HepG2 (cell line): ENCODE measurements at regions not wholly inside any gene's neighbourhood (a gene's known extent, or its start where the extent isn't known, plus 50 kb on each side); places are given as distances from the start of the nearest gene placed in this dataset.
A peak's percentile ranks its signal among the peaks of the same experiment; 100 is the strongest.

Experiments
- ATAC-seq: fragments of 200-7000 bp; cut with Tn5 transposase; 3 replicates; pipeline ENCODE4 v1.9.1; 2020; ENCODE audit warnings: mild to moderate bottlenecking, moderate library complexity
- BruUV-seq: library from RNA; stranded (reverse); fragments of 400-500 nt; replicated peaks from 2 replicates; lab custom pipeline; 2021; lab: Mats Ljungman, UMichigan
- CTCF ChIA-PET: fragments of 300-600 bp; formaldehyde crosslinking; extraction: SDS; loops from one replicate; lab custom pipeline; 2021; ENCODE audit warnings: low total read pairs, inconsistent platforms, low intra/inter-chr PET ratio; lab: Yijun Ruan, JAX
- POLR2A ChIA-PET: fragments of 350-600 bp; sonication (Branson Sonifier 250); formaldehyde crosslinking; loops from one replicate; lab custom pipeline; 2020; ENCODE audit warnings: antibody characterized with exemption, inconsistent platforms; lab: Yijun Ruan, JAX
- DNase-seq: peaks from one replicate; pipeline ENCODE4 v3.0.0-alpha.2; 2015; ENCODE audit warnings: low spot score
- FAIRE-seq: peaks from 3 replicates; lab custom pipeline; 2011; peaks lifted over from hg19 to GRCh38; lab: Jason Lieb, UNC
- H2AFZ ChIP-seq: one replicate; pipeline ENCODE4 v1.6.1; 2011; ENCODE audit warnings: low read length, inconsistent platforms
- H3K27ac ChIP-seq: fragments of 300-600 bp; 3 replicates; pipeline ENCODE4 v1.8.0; 2011; ENCODE audit warnings: mixed run types, mild to moderate bottlenecking, mixed read lengths, low read length, inconsistent platforms; ENCODE audit not compliant: insufficient read depth; ENCODE audit errors: extremely low read length
- H3K27me3 ChIP-seq, 2 experiments: fragments of 200-600 bp in 1 of 2; 2 replicates in 1 of 2; 3 replicates in 1 of 2; pipeline versions ENCODE4 v1.6.0 to v1.8.0; 2011; ENCODE audit warnings: low read length in 2 of 2, mild to moderate bottlenecking in 2 of 2, moderate library complexity in 2 of 2, inconsistent platforms in 1 of 2; ENCODE audit not compliant: insufficient read depth in 2 of 2, control insufficient read depth in 1 of 2
- H3K36me3 ChIP-seq, 2 experiments: fragments of 200-600 bp in 1 of 2; replicated peaks in 1 of 2; 2 replicates in 1 of 2; 3 replicates in 1 of 2; pipeline versions ENCODE4 v1.5.1 to v1.8.0; 2011; ENCODE audit warnings: low read length in 2 of 2, inconsistent platforms in 1 of 2; ENCODE audit not compliant: insufficient read depth in 2 of 2, control insufficient read depth in 1 of 2
- H3K4me1 ChIP-seq: 2 replicates; pipeline ENCODE4 v1.5.1; 2012; ENCODE audit warnings: low read length, inconsistent platforms; ENCODE audit not compliant: insufficient read depth
- H3K4me2 ChIP-seq: 2 replicates; pipeline ENCODE4 v1.6.0; 2011; ENCODE audit warnings: low read depth, low read length, inconsistent platforms
- H3K4me3 ChIP-seq, 3 experiments: fragments of 200-600 bp in 1 of 3; sonication (generic), shearing (Covaris generic) in 1 of 3; replicated peaks in 1 of 3; 2 replicates each; pipeline ENCODE4 v1.5.1; 2011 to 2016; ENCODE audit warnings: low read length in 3 of 3, inconsistent platforms in 2 of 3, low read depth in 2 of 3, mild to moderate bottlenecking in 2 of 3, control low read depth in 1 of 3, mixed read lengths in 1 of 3; ENCODE audit not compliant: insufficient read depth in 1 of 3
- H3K79me2 ChIP-seq: one replicate; pipeline ENCODE4 v1.6.1; 2011; ENCODE audit warnings: low read length, inconsistent platforms; ENCODE audit not compliant: insufficient read depth
- H3K9ac ChIP-seq: 2 replicates; pipeline ENCODE4 v1.6.0; 2011; ENCODE audit warnings: mild to moderate bottlenecking, low read depth, low read length, inconsistent platforms; ENCODE audit not compliant: insufficient read depth
- H3K9me3 ChIP-seq: 2 replicates; pipeline ENCODE4 v1.5.1; 2012; ENCODE audit warnings: mild to moderate bottlenecking, low read length
- H4K20me1 ChIP-seq: 2 replicates; pipeline ENCODE4 v1.6.0; 2011; ENCODE audit warnings: inconsistent platforms, mild to moderate bottlenecking, low read length, moderate library complexity; ENCODE audit not compliant: insufficient read depth
- PAWR ChIP-seq: sonication (generic); formaldehyde crosslinking; IDR thresholded peaks from 2 replicates; pipeline ENCODE4 v1.4.0; 2020; ENCODE audit warnings: missing genetic modification reagents, mild to moderate bottlenecking, borderline replicate concordance
- SSRP1 ChIP-seq: IDR thresholded peaks from 2 replicates; pipeline ENCODE4 v1.6.1; 2016; ENCODE audit warnings: control low read depth
- STAG1 ChIP-seq: sonication (generic); formaldehyde crosslinking; IDR thresholded peaks from 2 replicates; pipeline ENCODE4 v1.4.0; 2020; ENCODE audit warnings: missing genetic modification reagents
- YY1 ChIP-seq: IDR thresholded peaks from 2 replicates; pipeline ENCODE4 v1.6.1; 2011; ENCODE audit warnings: low read length, low read depth, moderate library complexity, mild to moderate bottlenecking; ENCODE audit not compliant: insufficient read depth, insufficient replicate concordance
- ZC3H4 ChIP-seq: sonication (generic); formaldehyde crosslinking; IDR thresholded peaks from 2 replicates; pipeline ENCODE4 v1.4.0; 2020; ENCODE audit warnings: missing genetic modification reagents, borderline replicate concordance
- ZMYM2 ChIP-seq: sonication (generic); formaldehyde crosslinking; IDR thresholded peaks from 2 replicates; pipeline ENCODE4 v1.8.0; 2022; ENCODE audit warnings: mild to moderate bottlenecking, missing genetic modification reagents
- ZNF597 ChIP-seq: sonication (generic); formaldehyde crosslinking; IDR thresholded peaks from 2 replicates; pipeline ENCODE4 v1.5.0; 2020; ENCODE audit warnings: missing genetic modification reagents
- WGBS: methylation state at CpG from one replicate; pipeline ENCODE4 v1.1.6; 2017; ENCODE audit warnings: low lambda C conversion rate; 5-methylcytosine and 5-hydroxymethylcytosine counted together
- in situ Hi-C: cut with HindIII; loops from 2 replicates; pipeline ENCODE4 v1.10.0; 2017; ENCODE audit warnings: low pct_unique_long_range_greater_than_20kb; ENCODE audit not compliant: extremely low pct_ligation_motif_present
- intact Hi-C: fragments of 100-400 bp; cut with micrococcal nuclease; formaldehyde crosslinking; loops from one replicate; pipeline ENCODE4 v1.10.0; 2022; ENCODE audit not compliant: unreplicated experiment
- TF ChIP-seq, protein P1 (sequence below): sonication (generic); formaldehyde crosslinking; IDR thresholded peaks from 2 replicates; pipeline ENCODE4 v1.4.0; 2020; ENCODE audit warnings: missing genetic modification reagents, mild to moderate bottlenecking, borderline replicate concordance
- TF ChIP-seq, protein P2 (sequence below): sonication (generic); formaldehyde crosslinking; IDR thresholded peaks from 2 replicates; pipeline ENCODE4 v1.4.0; 2020; ENCODE audit warnings: missing genetic modification reagents

GRCh38 chr1:57770772-57771171 lies 346.9 kb upstream of the DAB1 start:
- FAIRE-seq, result no peak
- no peaks in the 10 kb centered on the region for H3K36me3 ChIP-seq
- H3K9ac ChIP-seq, result no peak overlapping the region
- no peak overlapping the region for H3K4me3 ChIP-seq
- 8% methylated on average over 4 of the region's 4 CpGs for WGBS
- H2AFZ ChIP-seq, result no peak overlapping the region
- no peaks in the 10 kb centered on the region for H4K20me1 ChIP-seq
- H3K79me2 ChIP-seq, result no peaks in the 10 kb centered on the region
- in situ Hi-C loops, result no loop called here
- no peak overlapping the region for H3K4me2 ChIP-seq
- H3K4me1 ChIP-seq, result no peaks in the 10 kb centered on the region
- TF ChIP-seq ZMYM2, result no peak
- 0 out of 2 replicates have a peak, but pooled peaks have one; percentile 9 for TF ChIP-seq STAG1 (CRISPR knock-in tag)
- TF ChIP-seq, all 625 proteins: peak for 1
- POLR2A ChIA-PET, result no interaction called here
- no peaks in the 10 kb centered on the region for H3K9me3 ChIP-seq
- BruUV-seq, result no TSS peak
- intact Hi-C loops, result loop anchor here (5.0 kb wide), 1 partner anchor 348 kb away; the partner anchor contains the start of gene DAB1
- CTCF ChIA-PET, result no interaction called here
- peak; percentile 60; the same call in 2 of the 3 replicates for ATAC-seq
- H3K27me3 ChIP-seq, result no peaks in the 10 kb centered on the region; a peak in 1 of 5 replicates
- no peak overlapping the region for H3K27ac ChIP-seq
- DNase-seq, result peak; percentile 3

DNA sequence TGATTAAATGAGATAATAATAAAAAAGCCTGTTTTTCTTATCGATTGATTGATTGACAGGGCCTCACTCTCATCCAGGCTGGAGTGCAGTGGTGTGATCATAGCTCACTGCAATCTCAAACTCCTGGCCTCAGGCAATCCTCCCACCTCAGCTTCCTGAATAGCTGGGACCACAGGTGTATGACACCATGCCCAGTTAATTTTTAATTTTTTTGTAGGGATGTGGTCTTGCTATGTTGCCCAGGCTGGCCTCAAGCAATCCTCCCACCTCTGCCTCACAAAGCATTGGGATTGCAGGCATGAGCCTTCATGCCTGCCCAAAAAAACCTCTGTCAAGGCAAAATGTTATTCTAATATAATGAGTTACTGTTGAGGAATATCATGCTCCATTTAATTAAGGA lies 346.4 kb upstream of the DAB1 start:
- ChIA-PET POLR2A (no interaction called here), CTCF (no interaction called here)
- FAIRE-seq, result no peak
- Histone ChIP-seq H3K9me3 (no peaks in the 10 kb centered on the region), H3K4me1 (no peaks in the 10 kb centered on the region), H3K4me2 (no peak overlapping the region), H3K79me2 (no peaks in the 10 kb centered on the region), H3K9ac (no peak overlapping the region), H3K27ac (no peak overlapping the region), H4K20me1 (no peaks in the 10 kb centered on the region), H3K27me3 (no peaks in the 10 kb centered on the region; a peak in 1 of 5 replicates), H2AFZ (no peak overlapping the region), H3K36me3 (no peaks in the 10 kb centered on the region), H3K4me3 (no peak overlapping the region)
- BruUV-seq, result no TSS peak
- intact Hi-C loops, result loop anchor here (5.0 kb wide), 1 partner anchor 348 kb away; the partner anchor contains the start of gene DAB1
- ATAC-seq, result no peak
- WGBS, result 33% methylated on average over 1 of the region's 1 CpG
- DNase-seq, result no peak
- TF ChIP-seq, protein P1, sequence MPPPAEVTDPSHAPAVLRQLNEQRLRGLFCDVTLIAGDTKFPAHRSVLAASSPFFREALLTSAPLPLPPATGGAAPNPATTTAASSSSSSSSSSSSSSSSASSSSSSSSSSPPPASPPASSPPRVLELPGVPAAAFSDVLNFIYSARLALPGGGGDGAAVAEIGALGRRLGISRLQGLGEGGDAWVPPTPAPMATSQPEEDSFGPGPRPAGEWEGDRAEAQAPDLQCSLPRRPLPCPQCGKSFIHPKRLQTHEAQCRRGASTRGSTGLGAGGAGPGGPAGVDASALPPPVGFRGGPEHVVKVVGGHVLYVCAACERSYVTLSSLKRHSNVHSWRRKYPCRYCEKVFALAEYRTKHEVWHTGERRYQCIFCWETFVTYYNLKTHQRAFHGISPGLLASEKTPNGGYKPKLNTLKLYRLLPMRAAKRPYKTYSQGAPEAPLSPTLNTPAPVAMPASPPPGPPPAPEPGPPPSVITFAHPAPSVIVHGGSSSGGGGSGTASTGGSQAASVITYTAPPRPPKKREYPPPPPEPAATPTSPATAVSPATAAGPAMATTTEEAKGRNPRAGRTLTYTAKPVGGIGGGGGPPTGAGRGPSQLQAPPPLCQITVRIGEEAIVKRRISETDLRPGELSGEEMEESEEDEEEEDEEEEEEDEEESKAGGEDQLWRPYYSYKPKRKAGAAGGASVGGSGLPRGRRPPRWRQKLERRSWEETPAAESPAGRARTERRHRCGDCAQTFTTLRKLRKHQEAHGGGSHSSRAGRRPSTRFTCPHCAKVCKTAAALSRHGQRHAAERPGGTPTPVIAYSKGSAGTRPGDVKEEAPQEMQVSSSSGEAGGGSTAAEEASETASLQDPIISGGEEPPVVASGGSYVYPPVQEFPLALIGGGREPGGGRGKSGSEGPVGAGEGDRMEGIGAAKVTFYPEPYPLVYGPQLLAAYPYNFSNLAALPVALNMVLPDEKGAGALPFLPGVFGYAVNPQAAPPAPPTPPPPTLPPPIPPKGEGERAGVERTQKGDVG (CRISPR knock-in tag), result no peak
- TF ChIP-seq SSRP1 (CRISPR knock-in tag), result no peak
- no peak for TF ChIP-seq ZNF597 (CRISPR knock-in tag)
- no peak for TF ChIP-seq ZC3H4
- no peak for TF ChIP-seq PAWR (CRISPR knock-in tag)
- no peak for TF ChIP-seq YY1
- TF ChIP-seq, protein P2, sequence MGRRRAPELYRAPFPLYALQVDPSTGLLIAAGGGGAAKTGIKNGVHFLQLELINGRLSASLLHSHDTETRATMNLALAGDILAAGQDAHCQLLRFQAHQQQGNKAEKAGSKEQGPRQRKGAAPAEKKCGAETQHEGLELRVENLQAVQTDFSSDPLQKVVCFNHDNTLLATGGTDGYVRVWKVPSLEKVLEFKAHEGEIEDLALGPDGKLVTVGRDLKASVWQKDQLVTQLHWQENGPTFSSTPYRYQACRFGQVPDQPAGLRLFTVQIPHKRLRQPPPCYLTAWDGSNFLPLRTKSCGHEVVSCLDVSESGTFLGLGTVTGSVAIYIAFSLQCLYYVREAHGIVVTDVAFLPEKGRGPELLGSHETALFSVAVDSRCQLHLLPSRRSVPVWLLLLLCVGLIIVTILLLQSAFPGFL, result no peak
- in situ Hi-C loops, result no loop called here
